GM12892 (cell line): ENCODE measurements at regions not wholly inside any gene's neighbourhood (a gene's known extent, or its start where the extent isn't known, plus 50 kb on each side); places are given as distances from the start of the nearest gene placed in this dataset.

Source experiments
- POLR2A ChIP-seq: IDR thresholded peaks from 2 replicates; pipeline ENCODE4 v1.6.1; 2011; ENCODE audit warnings: low read depth, low read length, control low read depth
- POLR2AphosphoS5 ChIP-seq: IDR thresholded peaks from 2 replicates; pipeline ENCODE4 v1.6.1; 2011; ENCODE audit warnings: low read depth, low read length, control low read depth
- TAF1 ChIP-seq: IDR thresholded peaks from 2 replicates; pipeline ENCODE4 v1.6.1; 2011; ENCODE audit warnings: low read depth, mild to moderate bottlenecking, control low read depth, low read length, borderline replicate concordance

- TF ChIP-seq POLR2AphosphoS5, result no peak
- no peak for TF ChIP-seq POLR2A
- TF ChIP-seq TAF1, result no peak
Measured at GRCh38 chr1:181184621-181185020, 96.1 kb downstream of the IER5 start.
